ENCODE measurements at regions not wholly inside any gene's neighbourhood (a gene's known extent, or its start where the extent isn't known, plus 50 kb on each side); places are given as distances from the start of the nearest gene placed in this dataset.
A peak's percentile ranks its signal among the peaks of the same experiment; 100 is the strongest.

GRCh38 chr1:217090060-217090911 is 367.1 kb upstream of the ESRRG start:
- H3K27me3 ChIP-seq = no peaks in the 10 kb centered on the region
- H3K36me3 ChIP-seq = no peaks in the 10 kb centered on the region
- H3K4me1 ChIP-seq = peaks cover 0 to 17% (median 3%) of the 10 kb centered on the region in 4 donors
- 28 to 29% methylated on average over 24 of the region's 24 CpGs for WGBS, 2 donors
- H3K27ac ChIP-seq = no peak overlapping the region
- no peaks in the 10 kb centered on the region for H3K9me3 ChIP-seq
- peak overlapping the region in 3 of 4 donors; percentile 30 to 47 (median 44) for H3K4me3 ChIP-seq
- peak in 1 of 2 donors; percentile 26 for DNase-seq
- TF ChIP-seq EP300 (IDR thresholded peaks at IDR 0.05) (no peak), POLR2A (IDR thresholded peaks at IDR 0.05) (no peak), POLR2AphosphoS5 (IDR thresholded peaks at IDR 0.05) (no peak), CTCF (IDR thresholded peaks at IDR 0.05) (no peak)
- ATAC-seq (ENCODE audit: low FRiP score in 2 of 2) = peak in 1 of 2 donors; percentile 43

GRCh38 chr1:217089361-217090014 is 366.3 kb upstream of the ESRRG start:
- ATAC-seq (ENCODE audit: low FRiP score in 2 of 2) (peak; percentile 34 to 79), DNase-seq (peak in 1 of 2 donors; percentile 80)
- no peak overlapping the region for H3K27ac ChIP-seq

GRCh38 chr1:217088521-217089284 is 365.5 kb upstream of the ESRRG start:
- Histone ChIP-seq H3K9me3 (no peaks in the 10 kb centered on the region), H3K4me3 (peak overlapping the region in 2 of 4 donors; percentile 15 to 47), H3K27ac (no peak overlapping the region), H3K27me3 (no peaks in the 10 kb centered on the region), H3K4me1 (peaks cover 0 to 17% (median 3%) of the 10 kb centered on the region in 4 donors), H3K36me3 (no peaks in the 10 kb centered on the region)
- WGBS, 2 donors = 32 to 34% methylated on average over 13 of the region's 13 CpGs
- TF ChIP-seq CTCF (IDR thresholded peaks at IDR 0.05) (no peak), EP300 (IDR thresholded peaks at IDR 0.05) (no peak), POLR2A (IDR thresholded peaks at IDR 0.05) (no peak)
- no peak for DNase-seq
- no peak for ATAC-seq (ENCODE audit: low FRiP score in 2 of 2)

More at GRCh38 chr1:217089361-217090014, 366.3 kb upstream of the ESRRG start:
- no peak for TF ChIP-seq EP300 (IDR thresholded peaks at IDR 0.05)
- TF ChIP-seq POLR2A (IDR thresholded peaks at IDR 0.05) = no peak
- peak overlapping the region in 3 of 4 donors; percentile 30 to 47 (median 44) for H3K4me3 ChIP-seq
- 1 to 2% methylated on average over 13 to 24 of the region's 39 CpGs for WGBS, 2 donors
- peaks cover 0 to 17% (median 3%) of the 10 kb centered on the region in 4 donors for H3K4me1 ChIP-seq
- no peaks in the 10 kb centered on the region for H3K9me3 ChIP-seq
- H3K27me3 ChIP-seq = no peaks in the 10 kb centered on the region
- H3K36me3 ChIP-seq = no peaks in the 10 kb centered on the region

- no peaks in the 10 kb centered on the region for H3K36me3 ChIP-seq
- no peaks in the 10 kb centered on the region for H3K27me3 ChIP-seq
- TF ChIP-seq POLR2AphosphoS5 (IDR thresholded peaks at IDR 0.05) = no peak
- no peak for TF ChIP-seq POLR2A (IDR thresholded peaks at IDR 0.05)
- TF ChIP-seq EP300 (IDR thresholded peaks at IDR 0.05) = no peak
- no peak for TF ChIP-seq CTCF (IDR thresholded peaks at IDR 0.05)
- 45 to 61% methylated on average over 3 of the region's 3 CpGs for WGBS, 2 donors
- ATAC-seq (ENCODE audit: low FRiP score in 2 of 2) (no peak), DNase-seq (no peak)
- peaks cover 0 to 17% (median 3%) of the 10 kb centered on the region in 4 donors for H3K4me1 ChIP-seq
- no peak overlapping the region for H3K4me3 ChIP-seq
- H3K27ac ChIP-seq = no peak overlapping the region
- H3K9me3 ChIP-seq = no peaks in the 10 kb centered on the region
Observed at GRCh38 chr1:217088011-217088410, 364.8 kb upstream of the ESRRG start.

- TF ChIP-seq EP300 (IDR thresholded peaks at IDR 0.05) (no peak), POLR2AphosphoS5 (IDR thresholded peaks at IDR 0.05) (no peak)
- DNase-seq (no peak), ATAC-seq (ENCODE audit: low FRiP score in 2 of 2) (no peak)
- no peaks in the 10 kb centered on the region for H3K27me3 ChIP-seq
- H3K4me1 ChIP-seq = no peaks in the 10 kb centered on the region
- WGBS, 2 donors = 52 to 73% methylated on average over 3 of the region's 3 CpGs
- H3K36me3 ChIP-seq = no peaks in the 10 kb centered on the region
- no peak overlapping the region for H3K4me3 ChIP-seq
- no peak overlapping the region for H3K27ac ChIP-seq
- H3K9me3 ChIP-seq = no peaks in the 10 kb centered on the region
Observed at GRCh38 chr1:217079584-217079983, 356.4 kb upstream of the ESRRG start.
